ENCODE measurements at regions not wholly inside any gene's neighbourhood (a gene's known extent, or its start where the extent isn't known, plus 50 kb on each side); places are given as distances from the start of the nearest gene placed in this dataset.

DNA sequence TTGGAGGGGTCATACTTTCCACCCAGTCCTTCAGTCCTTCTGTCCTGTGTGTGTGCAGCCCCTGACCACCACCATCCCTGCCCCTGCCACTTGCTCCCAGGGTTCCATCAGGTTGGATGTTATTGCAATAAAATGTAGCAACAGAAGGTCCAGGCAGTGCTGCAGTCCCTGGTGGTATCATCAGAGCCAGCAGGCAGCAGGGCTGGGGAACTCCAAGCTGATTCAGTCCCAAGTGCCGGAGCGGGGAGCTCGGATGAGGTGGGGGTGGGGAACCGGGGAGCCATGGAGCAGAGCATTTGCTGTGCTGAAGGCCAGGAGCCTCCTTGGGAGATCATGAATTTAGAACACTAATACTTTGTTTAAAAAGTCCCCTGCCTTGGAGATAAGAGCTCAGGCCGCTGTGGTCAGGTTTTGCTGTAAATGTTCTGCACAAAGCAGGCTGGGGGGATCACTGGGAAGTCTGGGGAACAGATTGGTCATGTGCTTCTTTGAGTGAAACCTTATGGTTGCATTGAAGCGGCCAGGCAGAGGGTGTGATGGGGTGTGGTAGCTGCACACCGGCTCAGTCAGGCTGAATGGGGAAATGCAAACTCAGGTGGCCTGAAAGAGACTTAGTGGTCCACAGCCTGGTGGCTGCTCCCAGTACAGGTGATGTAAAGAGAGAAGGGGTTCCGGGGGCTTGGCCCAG lies 225.9 kb downstream of the SEC14L1 start:
- Histone ChIP-seq H3K36me3 (ENCODE audit: control insufficient read depth in 1 of 2, insufficient read depth in 2 of 2, low read length in 1 of 2) (no peaks in the 10 kb centered on the region), H3K27me3 (ENCODE audit: control insufficient read depth in 1 of 2, insufficient read depth in 2 of 2, low read length in 1 of 2) (no peaks in the 10 kb centered on the region), H3K27ac (ENCODE audit: low read depth in 1 of 2, low read length in 2 of 2) (peak overlapping the region in 1 of 2 donors; percentile 79), H3K4me1 (ENCODE audit: control insufficient read depth in 1 of 2, insufficient read depth in 2 of 2, low read length in 2 of 2) (no peaks in the 10 kb centered on the region), H3K9me3 (ENCODE audit: control insufficient read depth, low read length) (no peaks in the 10 kb centered on the region), H3K4me3 (ENCODE audit: low read length in 2 of 2) (no peak overlapping the region)
- ATAC-seq (ENCODE audit: low FRiP score) (no peak), DNase-seq (peak in 1 of 2 donors; percentile 79)
- intact Hi-C loops (cut with DNase I), result loop anchor here in 1 of 2 donors (5.0 kb wide), 1 partner anchor 39 kb away; no protein-coding TSS in a partner anchor
- WGBS, 2 donors, result 48 to 53% methylated on average over 8 of the region's 8 CpGs

DNA sequence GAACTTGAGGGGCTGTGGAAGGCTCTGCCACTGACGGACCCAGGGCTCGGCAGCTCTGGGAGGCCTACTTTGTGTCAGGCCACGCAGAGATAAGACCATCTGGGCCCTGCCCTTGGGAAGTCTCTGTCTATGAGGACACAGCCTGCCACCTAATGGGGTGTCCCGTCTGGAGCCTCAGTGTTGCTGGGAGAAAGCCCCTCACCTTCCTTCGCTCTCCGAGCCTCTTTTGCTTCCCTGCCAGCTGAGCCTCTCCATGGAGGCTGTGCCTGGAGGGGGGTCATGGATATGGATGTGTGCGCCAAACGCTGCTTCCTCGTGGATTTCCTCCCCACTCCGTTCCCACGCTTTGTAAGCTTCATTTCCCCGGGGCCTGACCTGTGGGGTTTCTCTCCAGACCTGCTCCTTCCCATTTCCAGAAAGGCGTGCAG lies 228.8 kb downstream of the SEC14L1 start:
- no peak for ATAC-seq (ENCODE audit: low FRiP score)
- H3K27me3 ChIP-seq (ENCODE audit: control insufficient read depth in 1 of 2, insufficient read depth in 2 of 2, low read length in 1 of 2), result no peaks in the 10 kb centered on the region
- no peaks in the 10 kb centered on the region for H3K9me3 ChIP-seq (ENCODE audit: control insufficient read depth, low read length)
- no peaks in the 10 kb centered on the region for H3K36me3 ChIP-seq (ENCODE audit: control insufficient read depth in 1 of 2, insufficient read depth in 2 of 2, low read length in 1 of 2)
- peaks cover 0 to 3% of the 10 kb centered on the region in 2 donors for H3K4me1 ChIP-seq (ENCODE audit: control insufficient read depth in 1 of 2, insufficient read depth in 2 of 2, low read length in 2 of 2)
- H3K27ac ChIP-seq (ENCODE audit: low read depth in 1 of 2, low read length in 2 of 2), result no peak overlapping the region
- WGBS, 2 donors, result 95 to 96% methylated on average over 13 of the region's 13 CpGs
- no peak overlapping the region for H3K4me3 ChIP-seq (ENCODE audit: low read length in 2 of 2)
- peak; percentile 32 to 57 for DNase-seq
- intact Hi-C loops (cut with DNase I), result loop anchor here in 1 of 2 donors (5.0 kb wide), 1 partner anchor 42 kb away; no protein-coding TSS in a partner anchor

DNA sequence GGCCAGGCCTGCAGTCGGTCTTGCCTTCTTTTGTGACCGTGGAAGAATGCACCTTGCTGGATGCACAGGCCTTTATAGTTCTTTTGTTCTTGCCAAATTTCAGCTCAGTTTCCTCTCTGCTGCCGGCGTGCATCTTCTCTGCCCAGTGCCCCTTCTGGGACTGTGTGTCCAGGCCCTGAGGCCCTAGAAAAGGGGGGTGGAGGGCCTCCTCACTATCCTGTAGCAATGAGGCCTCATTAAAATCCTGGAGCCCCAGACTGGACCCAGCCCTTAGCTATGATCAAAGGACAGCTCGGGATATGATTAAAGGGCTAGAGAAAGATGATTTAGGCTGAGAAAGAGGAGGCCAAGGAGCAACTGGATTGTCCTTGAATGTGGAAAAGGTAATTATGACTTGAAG lies 229.8 kb downstream of the SEC14L1 start:
- Histone ChIP-seq H3K9me3 (ENCODE audit: control insufficient read depth, low read length) (no peaks in the 10 kb centered on the region), H3K36me3 (ENCODE audit: control insufficient read depth in 1 of 2, insufficient read depth in 2 of 2, low read length in 1 of 2) (no peaks in the 10 kb centered on the region), H3K27ac (ENCODE audit: low read depth in 1 of 2, low read length in 2 of 2) (no peak overlapping the region), H3K4me3 (ENCODE audit: low read length in 2 of 2) (no peak overlapping the region), H3K27me3 (ENCODE audit: control insufficient read depth in 1 of 2, insufficient read depth in 2 of 2, low read length in 1 of 2) (no peaks in the 10 kb centered on the region), H3K4me1 (ENCODE audit: control insufficient read depth in 1 of 2, insufficient read depth in 2 of 2, low read length in 2 of 2) (peaks cover 0 to 3% of the 10 kb centered on the region in 2 donors)
- intact Hi-C loops (cut with DNase I), result loop anchor here (5.0 kb wide), 2 partner anchors 37 to 52 kb away; no protein-coding TSS in a partner anchor
- DNase-seq (peak; percentile 4 to 60), ATAC-seq (ENCODE audit: low FRiP score) (no peak)
- WGBS, 2 donors, result 86 to 90% methylated on average over 5 of the region's 5 CpGs

DNA sequence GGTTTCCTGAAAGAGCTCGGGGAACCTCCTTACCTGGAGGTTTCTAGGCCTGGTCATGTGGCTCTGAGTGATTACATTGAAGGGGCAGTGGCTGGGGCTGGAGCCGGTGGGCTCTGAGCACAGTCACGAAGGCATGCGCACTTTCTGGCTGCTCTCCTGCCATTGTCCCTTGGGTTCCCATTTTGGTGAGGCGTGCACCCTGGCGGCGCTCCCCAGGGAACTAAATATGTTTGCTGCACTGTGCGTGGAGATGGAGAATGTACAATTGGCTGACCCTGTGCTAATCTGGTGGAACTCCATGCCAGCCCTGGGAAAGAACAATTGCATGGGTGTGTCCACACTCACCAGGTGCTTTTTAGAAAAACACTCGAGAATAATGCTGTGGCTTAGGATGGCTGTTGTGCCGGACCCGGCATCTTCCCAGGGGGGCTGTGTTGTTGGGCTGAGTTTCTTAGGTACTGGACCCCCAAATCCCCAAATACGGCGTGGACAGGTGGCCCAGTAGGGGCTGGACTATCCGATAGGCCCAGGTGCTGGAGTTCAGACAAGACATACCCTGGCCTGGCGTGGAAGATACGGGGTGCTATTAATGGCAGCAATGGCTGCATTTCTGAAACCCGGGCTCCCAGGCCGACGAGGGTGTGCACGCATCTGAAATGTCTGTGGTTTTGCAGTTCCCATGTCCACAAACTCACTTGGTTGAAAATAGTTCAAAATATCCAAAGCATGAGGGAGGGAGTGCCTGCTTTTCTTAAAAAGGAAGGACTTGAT lies 230.5 kb downstream of the SEC14L1 start:
- no peaks in the 10 kb centered on the region for H3K36me3 ChIP-seq (ENCODE audit: control insufficient read depth in 1 of 2, insufficient read depth in 2 of 2, low read length in 1 of 2)
- H3K4me3 ChIP-seq (ENCODE audit: low read length in 2 of 2), result no peak overlapping the region
- H3K9me3 ChIP-seq (ENCODE audit: control insufficient read depth, low read length), result no peaks in the 10 kb centered on the region
- no peaks in the 10 kb centered on the region for H3K27me3 ChIP-seq (ENCODE audit: control insufficient read depth in 1 of 2, insufficient read depth in 2 of 2, low read length in 1 of 2)
- H3K27ac ChIP-seq (ENCODE audit: low read depth in 1 of 2, low read length in 2 of 2), result peak overlapping the region in 1 of 2 donors; percentile 48
- WGBS, 2 donors, result 33 to 44% methylated on average over 20 of the region's 20 CpGs
- DNase-seq (peak; percentile 45 to 72), ATAC-seq (ENCODE audit: low FRiP score) (no peak)
- peaks cover 0 to 3% of the 10 kb centered on the region in 2 donors for H3K4me1 ChIP-seq (ENCODE audit: control insufficient read depth in 1 of 2, insufficient read depth in 2 of 2, low read length in 2 of 2)
- intact Hi-C loops (cut with DNase I), result loop anchor here (5.0 kb wide), 2 partner anchors 36 to 51 kb away; no protein-coding TSS in a partner anchor

DNA sequence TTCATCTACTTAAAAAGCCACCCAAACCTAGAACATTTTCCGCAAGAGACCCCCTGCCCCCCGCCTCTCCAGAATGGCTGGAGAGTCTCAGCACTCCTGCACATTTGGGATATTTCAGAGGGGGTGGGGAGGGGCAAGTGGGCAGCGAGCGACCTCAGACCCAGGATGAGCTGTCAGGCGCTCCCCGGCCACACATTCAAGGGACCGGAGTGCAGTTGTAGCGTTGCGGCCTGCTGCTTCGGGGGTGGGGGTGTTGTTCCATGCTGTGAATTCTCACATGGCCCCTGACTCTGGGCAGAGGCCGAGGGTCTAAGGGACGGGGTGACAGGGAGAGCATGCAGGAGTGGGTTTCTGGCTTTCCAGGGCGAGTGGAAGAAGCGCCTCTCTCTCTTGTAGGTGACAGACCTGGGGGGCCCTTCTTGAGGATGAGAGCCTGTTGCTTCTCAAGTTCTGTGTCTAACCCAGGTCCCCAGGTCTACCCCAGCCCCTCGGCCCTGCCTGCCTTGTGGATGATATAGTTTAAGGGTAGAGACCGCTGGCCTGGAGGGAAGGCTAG lies 231.2 kb downstream of the SEC14L1 start:
- ATAC-seq (ENCODE audit: low FRiP score) (no peak), DNase-seq (peak; percentile 55 to 73)
- Histone ChIP-seq H3K9me3 (ENCODE audit: control insufficient read depth, low read length) (no peaks in the 10 kb centered on the region), H3K36me3 (ENCODE audit: control insufficient read depth in 1 of 2, insufficient read depth in 2 of 2, low read length in 1 of 2) (no peaks in the 10 kb centered on the region), H3K27me3 (ENCODE audit: control insufficient read depth in 1 of 2, insufficient read depth in 2 of 2, low read length in 1 of 2) (no peaks in the 10 kb centered on the region), H3K27ac (ENCODE audit: low read depth in 1 of 2, low read length in 2 of 2) (peak overlapping the region; percentile 14 to 56), H3K4me3 (ENCODE audit: low read length in 2 of 2) (no peak overlapping the region), H3K4me1 (ENCODE audit: control insufficient read depth in 1 of 2, insufficient read depth in 2 of 2, low read length in 2 of 2) (peaks cover 0 to 3% of the 10 kb centered on the region in 2 donors)
- WGBS, 2 donors, result 43 to 49% methylated on average over 16 of the region's 16 CpGs
- intact Hi-C loops (cut with DNase I), result loop anchor here (5.0 kb wide), 2 partner anchors 35 to 50 kb away; no protein-coding TSS in a partner anchor

DNA sequence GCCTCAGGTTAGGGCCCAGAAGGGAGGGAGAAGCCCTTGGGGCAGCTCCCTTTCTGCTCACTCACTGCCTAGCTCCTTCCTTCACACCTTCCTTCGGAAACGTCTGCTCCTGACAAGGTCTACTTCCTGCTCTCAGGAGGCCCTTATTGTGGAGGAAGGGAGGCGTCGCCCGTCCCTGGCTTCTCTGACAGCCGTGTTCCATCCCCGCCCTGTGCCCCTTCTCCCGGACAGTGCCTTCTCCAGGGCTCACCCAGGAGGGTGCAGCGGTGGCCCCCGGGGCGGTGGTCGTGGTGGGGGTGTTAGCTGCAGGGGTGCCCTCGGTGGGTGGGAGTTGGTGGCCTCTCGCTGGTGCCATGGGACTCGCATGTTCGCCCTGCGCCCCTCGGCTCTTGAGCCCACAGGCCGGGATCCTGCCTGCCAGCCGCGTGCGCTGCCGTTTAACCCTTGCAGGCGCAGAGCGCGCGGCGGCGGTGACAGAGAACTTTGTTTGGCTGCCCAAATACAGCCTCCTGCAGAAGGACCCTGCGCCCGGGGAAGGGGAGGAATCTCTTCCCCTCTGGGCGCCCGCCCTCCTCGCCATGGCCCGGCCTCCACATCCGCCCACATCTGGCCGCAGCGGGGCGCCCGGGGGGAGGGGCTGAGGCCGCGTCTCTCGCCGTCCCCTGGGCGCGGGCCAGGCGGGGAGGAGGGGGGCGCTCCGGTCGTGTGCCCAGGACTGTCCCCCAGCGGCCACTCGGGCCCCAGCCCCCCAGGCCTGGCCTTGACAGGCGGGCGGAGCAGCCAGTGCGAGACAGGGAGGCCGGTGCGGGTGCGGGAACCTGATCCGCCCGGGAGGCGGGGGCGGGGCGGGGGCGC lies 231.9 kb downstream of the SEC14L1 start:
- H3K36me3 ChIP-seq (ENCODE audit: control insufficient read depth in 1 of 2, insufficient read depth in 2 of 2, low read length in 1 of 2), result no peaks in the 10 kb centered on the region
- WGBS, 2 donors, result 1% methylated on average over 33 to 64 of the region's 64 CpGs
- H3K27me3 ChIP-seq (ENCODE audit: control insufficient read depth in 1 of 2, insufficient read depth in 2 of 2, low read length in 1 of 2), result no peaks in the 10 kb centered on the region
- intact Hi-C loops (cut with DNase I), result loop anchor here (5.0 kb wide), 2 partner anchors 35 to 50 kb away; no protein-coding TSS in a partner anchor
- ATAC-seq (ENCODE audit: low FRiP score), result peak; percentile 79
- peak; percentile 92 to 95 for DNase-seq
- peak overlapping the region; percentile 62 to 83 for H3K4me3 ChIP-seq (ENCODE audit: low read length in 2 of 2)
- no peaks in the 10 kb centered on the region for H3K9me3 ChIP-seq (ENCODE audit: control insufficient read depth, low read length)
- H3K4me1 ChIP-seq (ENCODE audit: control insufficient read depth in 1 of 2, insufficient read depth in 2 of 2, low read length in 2 of 2), result peaks cover 0 to 3% of the 10 kb centered on the region in 2 donors
- H3K27ac ChIP-seq (ENCODE audit: low read depth in 1 of 2, low read length in 2 of 2), result peak overlapping the region; percentile 14 to 56

DNA sequence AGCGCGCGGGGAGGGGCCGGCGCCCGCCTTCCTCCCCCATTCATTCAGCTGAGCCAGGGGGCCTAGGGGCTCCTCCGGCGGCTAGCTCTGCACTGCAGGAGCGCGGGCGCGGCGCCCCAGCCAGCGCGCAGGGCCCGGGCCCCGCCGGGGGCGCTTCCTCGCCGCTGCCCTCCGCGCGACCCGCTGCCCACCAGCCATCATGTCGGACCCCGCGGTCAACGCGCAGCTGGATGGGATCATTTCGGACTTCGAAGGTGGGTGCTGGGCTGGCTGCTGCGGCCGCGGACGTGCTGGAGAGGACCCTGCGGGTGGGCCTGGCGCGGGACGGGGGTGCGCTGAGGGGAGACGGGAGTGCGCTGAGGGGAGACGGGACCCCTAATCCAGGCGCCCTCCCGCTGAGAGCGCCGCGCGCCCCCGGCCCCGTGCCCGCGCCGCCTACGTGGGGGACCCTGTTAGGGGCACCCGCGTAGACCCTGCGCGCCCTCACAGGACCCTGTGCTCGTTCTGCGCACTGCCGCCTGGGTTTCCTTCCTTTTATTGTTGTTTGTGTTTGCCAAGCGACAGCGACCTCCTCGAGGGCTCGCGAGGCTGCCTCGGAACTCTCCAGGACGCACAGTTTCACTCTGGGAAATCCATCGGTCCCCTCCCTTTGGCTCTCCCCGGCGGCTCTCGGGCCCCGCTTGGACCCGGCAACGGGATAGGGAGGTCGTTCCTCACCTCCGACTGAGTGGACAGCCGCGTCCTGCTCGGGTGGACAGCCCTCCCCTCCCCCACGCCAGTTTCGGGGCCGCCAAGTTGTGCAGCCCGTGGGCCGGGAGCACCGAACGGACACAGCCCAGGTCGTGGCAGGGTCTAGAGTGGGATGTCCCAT lies 232.8 kb downstream of the SEC14L1 start:
- H3K4me1 ChIP-seq (ENCODE audit: control insufficient read depth in 1 of 2, insufficient read depth in 2 of 2, low read length in 2 of 2), result peaks cover 0 to 3% of the 10 kb centered on the region in 2 donors
- intact Hi-C loops (cut with DNase I), result loop anchor here (5.0 kb wide), 2 partner anchors 34 to 49 kb away; no protein-coding TSS in a partner anchor
- peak; percentile 47 for ATAC-seq (ENCODE audit: low FRiP score)

More for the DNA sequence above, 232.8 kb downstream of the SEC14L1 start:
- WGBS, 2 donors, result 1% methylated on average over 50 to 90 of the region's 90 CpGs
- peak; percentile 75 to 87 for DNase-seq
- H3K36me3 ChIP-seq (ENCODE audit: control insufficient read depth in 1 of 2, insufficient read depth in 2 of 2, low read length in 1 of 2), result no peaks in the 10 kb centered on the region
- H3K4me3 ChIP-seq (ENCODE audit: low read length in 2 of 2), result peak overlapping the region; percentile 62 to 83
- no peaks in the 10 kb centered on the region for H3K9me3 ChIP-seq (ENCODE audit: control insufficient read depth, low read length)
- no peaks in the 10 kb centered on the region for H3K27me3 ChIP-seq (ENCODE audit: control insufficient read depth in 1 of 2, insufficient read depth in 2 of 2, low read length in 1 of 2)
- peak overlapping the region; percentile 14 to 64 for H3K27ac ChIP-seq (ENCODE audit: low read depth in 1 of 2, low read length in 2 of 2)
